ENCODE measurements at regions not wholly inside any gene's neighbourhood (a gene's known extent, or its start where the extent isn't known, plus 50 kb on each side); places are given as distances from the start of the nearest gene placed in this dataset.
"Not testable (repeated sequence)": the region's sequence is repeated elsewhere in the genome, so short reads cannot be mapped to it uniquely, and the experiment has no call there.

GRCh38 chr10:80856186-80856585, 318.5 kb downstream of the SH2D4B start:
- DNase-seq (ENCODE audit: low read depth in 2 of 2, low spot score in 1 of 2): no peak

GRCh38 chr10:80859279-80859678, 321.6 kb downstream of the SH2D4B start:
- not testable (repeated sequence) for DNase-seq (ENCODE audit: low read depth in 2 of 2, low spot score in 1 of 2)

- no peak for DNase-seq (ENCODE audit: low read depth in 2 of 2, low spot score in 1 of 2)
Observed at GRCh38 chr10:80860719-80861118, 323.0 kb downstream of the SH2D4B start.

GRCh38 chr10:80861882-80862281, 324.2 kb downstream of the SH2D4B start:
- no peak for DNase-seq (ENCODE audit: low read depth in 2 of 2, low spot score in 1 of 2)

- no peak for DNase-seq (ENCODE audit: low read depth in 2 of 2, low spot score in 1 of 2)
Observed at GRCh38 chr10:80870282-80870681, 332.6 kb downstream of the SH2D4B start.

- no peak for DNase-seq (ENCODE audit: low read depth in 2 of 2, low spot score in 1 of 2)
Observed at GRCh38 chr10:80871083-80871482, 333.4 kb downstream of the SH2D4B start.

- DNase-seq (ENCODE audit: low read depth in 2 of 2, low spot score in 1 of 2): no peak
Observed at GRCh38 chr10:80878330-80878729, 340.6 kb downstream of the SH2D4B start.

GRCh38 chr10:80890146-80890545, 352.4 kb downstream of the SH2D4B start:
- no peak for DNase-seq (ENCODE audit: low read depth in 2 of 2, low spot score in 1 of 2)

GRCh38 chr10:80893256-80893655, 355.6 kb downstream of the SH2D4B start:
- no peak for DNase-seq (ENCODE audit: low read depth in 2 of 2, low spot score in 1 of 2)

GRCh38 chr10:80894311-80894791, 356.6 kb downstream of the SH2D4B start:
- no peak for DNase-seq (ENCODE audit: low read depth in 2 of 2, low spot score in 1 of 2)

GRCh38 chr10:80894797-80895467, 357.2 kb downstream of the SH2D4B start:
- DNase-seq (ENCODE audit: low read depth in 2 of 2, low spot score in 1 of 2): no peak

GRCh38 chr10:80896076-80896475, 358.4 kb downstream of the SH2D4B start:
- no peak for DNase-seq (ENCODE audit: low read depth in 2 of 2, low spot score in 1 of 2)

- DNase-seq (ENCODE audit: low read depth in 2 of 2, low spot score in 1 of 2): no peak
Observed at GRCh38 chr10:80896959-80897358, 359.3 kb downstream of the SH2D4B start.

- DNase-seq (ENCODE audit: low read depth in 2 of 2, low spot score in 1 of 2): no peak
Observed at GRCh38 chr10:80900661-80901060, 363.0 kb downstream of the SH2D4B start.

- no peak for DNase-seq (ENCODE audit: low read depth in 2 of 2, low spot score in 1 of 2)
Observed at GRCh38 chr10:80908611-80909010, 370.9 kb downstream of the SH2D4B start.

- no peak for DNase-seq (ENCODE audit: low read depth in 2 of 2, low spot score in 1 of 2)
Observed at GRCh38 chr10:80909254-80909653, 371.6 kb downstream of the SH2D4B start.

- DNase-seq (ENCODE audit: low read depth in 2 of 2, low spot score in 1 of 2): no peak
Observed at GRCh38 chr10:80917636-80918035, 379.9 kb downstream of the SH2D4B start.

- DNase-seq (ENCODE audit: low read depth in 2 of 2, low spot score in 1 of 2): no peak
Observed at GRCh38 chr10:80921032-80921431, 383.3 kb downstream of the SH2D4B start.

GRCh38 chr10:80924063-80924952, 386.6 kb downstream of the SH2D4B start:
- no peak for DNase-seq (ENCODE audit: low read depth in 2 of 2, low spot score in 1 of 2)

GRCh38 chr10:80927419-80928078, 389.8 kb downstream of the SH2D4B start:
- no peak for DNase-seq (ENCODE audit: low read depth in 2 of 2, low spot score in 1 of 2)

GRCh38 chr10:80938903-80939302, 401.2 kb downstream of the SH2D4B start:
- DNase-seq (ENCODE audit: low read depth in 2 of 2, low spot score in 1 of 2): no peak

All from stimulated activated CD8-positive, alpha-beta memory T cell treated with anti-CD3 and anti-CD28 coated beads, Interleukin-4, amount 100 ng/mL, for 4 hours (primary cell).